ENCODE measurements at regions not wholly inside any gene's neighbourhood (a gene's known extent, or its start where the extent isn't known, plus 50 kb on each side); places are given as distances from the start of the nearest gene placed in this dataset.

DNA sequence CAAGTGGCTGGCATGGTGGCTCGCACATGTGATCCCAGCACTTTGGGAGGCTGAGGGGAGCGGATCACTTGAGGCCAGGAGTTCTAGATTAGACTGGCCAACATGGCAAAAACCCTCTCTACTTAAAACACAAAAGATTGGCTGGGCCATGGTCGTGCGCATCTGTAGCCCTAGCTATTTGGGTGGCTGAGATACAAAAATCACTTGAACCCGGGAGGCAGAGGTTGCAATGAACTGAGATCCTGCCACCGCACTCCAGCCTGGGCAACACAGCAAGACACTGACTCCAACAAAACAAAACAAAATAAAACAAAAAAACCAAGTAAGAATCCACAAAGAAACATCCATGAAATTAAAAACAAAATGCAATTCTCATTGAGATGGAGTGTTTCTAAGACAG is 630.6 kb downstream of the UQCRFS1 start:
- TF ChIP-seq, protein P1, sequence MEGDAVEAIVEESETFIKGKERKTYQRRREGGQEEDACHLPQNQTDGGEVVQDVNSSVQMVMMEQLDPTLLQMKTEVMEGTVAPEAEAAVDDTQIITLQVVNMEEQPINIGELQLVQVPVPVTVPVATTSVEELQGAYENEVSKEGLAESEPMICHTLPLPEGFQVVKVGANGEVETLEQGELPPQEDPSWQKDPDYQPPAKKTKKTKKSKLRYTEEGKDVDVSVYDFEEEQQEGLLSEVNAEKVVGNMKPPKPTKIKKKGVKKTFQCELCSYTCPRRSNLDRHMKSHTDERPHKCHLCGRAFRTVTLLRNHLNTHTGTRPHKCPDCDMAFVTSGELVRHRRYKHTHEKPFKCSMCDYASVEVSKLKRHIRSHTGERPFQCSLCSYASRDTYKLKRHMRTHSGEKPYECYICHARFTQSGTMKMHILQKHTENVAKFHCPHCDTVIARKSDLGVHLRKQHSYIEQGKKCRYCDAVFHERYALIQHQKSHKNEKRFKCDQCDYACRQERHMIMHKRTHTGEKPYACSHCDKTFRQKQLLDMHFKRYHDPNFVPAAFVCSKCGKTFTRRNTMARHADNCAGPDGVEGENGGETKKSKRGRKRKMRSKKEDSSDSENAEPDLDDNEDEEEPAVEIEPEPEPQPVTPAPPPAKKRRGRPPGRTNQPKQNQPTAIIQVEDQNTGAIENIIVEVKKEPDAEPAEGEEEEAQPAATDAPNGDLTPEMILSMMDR (conservative IDR thresholded peaks at IDR 0.05; ENCODE audit: low read depth, low read length): no peak
- TF ChIP-seq EZH2 (IDR thresholded peaks at IDR 0.05; ENCODE audit: borderline replicate concordance, low read depth, low read length, poor library complexity, severe bottlenecking): no peak
